PFSK-1 (cell line): ENCODE measurements at regions not wholly inside any gene's neighbourhood (a gene's known extent, or its start where the extent isn't known, plus 50 kb on each side); places are given as distances from the start of the nearest gene placed in this dataset.

ENCODE experiments used
- POLR2AphosphoS5 ChIP-seq: IDR thresholded peaks from 2 replicates; pipeline ENCODE4 v1.6.1; 2012; ENCODE audit warnings: low read depth, mild to moderate bottlenecking, control low read depth, low read length, moderate library complexity
- REST ChIP-seq, 2 experiments: IDR thresholded peaks; 2 replicates each; pipeline versions ENCODE4 v1.6.1 to v1.8.0; 2011 to 2012; ENCODE audit warnings: low read depth in 2 of 2, low read length in 2 of 2, control low read depth in 1 of 2, inconsistent platforms in 1 of 2, mild to moderate bottlenecking in 1 of 2, moderate library complexity in 1 of 2; ENCODE audit not compliant: insufficient read depth in 1 of 2
- TAF1 ChIP-seq: IDR thresholded peaks from 2 replicates; pipeline ENCODE4 v1.6.1; 2012; ENCODE audit warnings: low read length, control low read depth, borderline replicate concordance; ENCODE audit not compliant: insufficient read depth

GRCh38 chr7:20519645-20520044, 95.8 kb upstream of the ABCB5 start:
- TF ChIP-seq TAF1 (no peak), POLR2AphosphoS5 (no peak), REST (IDR thresholded peaks at IDR 0.05; ENCODE audit: insufficient read depth in 1 of 2, low read depth in 2 of 2, low read length in 2 of 2) (no peak)
